Stimulated activated CD4-positive, alpha-beta T cell treated with anti-CD3 and anti-CD28 coated beads, Interleukin-12 subunit alpha, Interleukin-12 subunit beta, amount 100 ng/mL, for 4 hours (primary cell): ENCODE measurements at regions not wholly inside any gene's neighbourhood (a gene's known extent, or its start where the extent isn't known, plus 50 kb on each side); places are given as distances from the start of the nearest gene placed in this dataset.

Source experiments
- DNase-seq: peaks from one replicate; pipeline ENCODE4 v3.0.0-alpha.2; 2020

DNA sequence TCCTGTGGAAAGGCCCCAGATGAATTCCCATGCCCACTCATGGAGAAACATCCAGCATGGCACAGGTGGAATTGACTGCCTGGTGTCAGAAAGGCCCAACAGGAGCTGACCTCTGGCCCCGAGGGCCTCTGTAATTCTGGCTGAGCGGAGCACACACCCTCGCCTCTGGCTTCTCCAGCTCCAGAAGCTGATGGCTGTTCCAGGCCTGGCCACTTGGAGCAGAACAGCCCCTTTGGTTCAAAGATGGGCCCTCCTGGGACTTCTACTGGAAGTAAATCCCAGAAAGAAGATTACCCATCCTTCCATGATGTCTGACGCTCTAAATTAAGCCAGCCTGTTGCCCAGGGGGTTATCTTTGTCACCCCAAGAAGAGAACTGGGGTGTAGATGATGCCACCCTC, 275.1 kb upstream of the CDH4 start:
- DNase-seq = no peak

DNA sequence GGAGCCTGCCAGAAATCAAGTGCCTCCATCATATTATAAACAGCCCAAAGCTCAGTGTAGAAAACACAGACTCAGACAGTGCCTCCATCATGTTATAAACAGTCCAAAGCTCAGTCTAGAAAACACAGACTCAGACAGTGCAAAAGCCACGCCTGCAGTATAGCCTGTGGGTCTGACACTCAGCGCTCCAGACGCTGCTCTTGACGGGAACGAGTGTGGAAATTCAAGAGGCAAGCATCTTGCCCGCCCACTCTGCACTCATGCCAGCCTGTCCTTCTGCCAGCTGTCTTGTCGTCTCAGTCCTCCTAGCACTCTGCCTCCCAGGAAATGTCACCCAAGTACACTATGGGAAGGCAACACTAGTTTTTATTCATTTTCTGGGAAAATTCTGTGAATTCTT, 274.2 kb upstream of the CDH4 start:
- no peak for DNase-seq

DNA sequence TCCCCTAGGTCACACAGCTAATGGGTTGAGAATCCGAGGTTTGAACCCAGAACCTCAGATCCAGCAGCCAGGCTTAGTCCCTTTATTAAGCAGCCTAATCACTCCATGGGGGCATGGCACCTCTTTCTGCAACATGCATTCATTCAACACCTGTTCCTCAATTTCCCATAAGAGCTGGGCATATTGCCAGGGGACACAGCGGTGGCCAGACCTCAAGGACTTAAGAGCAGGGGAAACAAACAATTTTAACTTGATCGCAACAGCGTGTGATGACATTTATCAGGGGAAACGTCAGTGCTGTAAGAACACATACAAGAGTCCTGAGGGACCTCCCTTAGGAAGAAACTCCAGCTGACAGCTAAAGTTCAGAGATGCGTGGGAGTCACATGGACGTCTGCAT, 267.4 kb upstream of the CDH4 start:
- no peak for DNase-seq

DNA sequence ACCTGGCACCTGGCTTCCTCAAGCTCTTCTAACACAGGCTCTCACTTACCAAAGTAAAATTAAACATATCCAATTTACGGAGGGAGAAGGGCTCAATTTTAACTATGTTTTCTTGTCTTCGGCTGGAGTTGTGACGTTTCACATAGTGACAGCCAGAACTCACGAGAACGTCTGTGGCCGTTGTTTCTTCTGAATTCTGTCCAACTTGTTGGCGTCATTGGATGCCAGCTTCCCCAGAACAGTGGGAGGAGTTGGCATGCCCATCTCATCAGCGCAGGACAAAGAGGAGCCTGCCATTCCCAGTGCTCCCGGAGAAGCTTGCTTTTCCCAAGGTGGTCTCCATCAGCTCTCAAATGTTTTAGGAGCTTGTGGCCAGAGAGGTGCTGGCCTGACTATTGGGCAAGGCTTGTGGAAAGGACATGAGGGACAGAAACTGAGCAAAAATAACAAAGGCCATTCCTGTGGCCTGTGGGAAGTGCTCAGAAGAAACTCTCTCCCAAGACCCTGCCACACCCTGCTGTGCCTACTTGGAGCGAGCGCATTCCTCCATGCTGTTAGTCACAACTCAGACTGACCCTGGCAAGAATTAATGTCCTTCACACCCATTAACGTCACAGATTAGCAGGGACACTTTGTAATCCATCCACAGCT, 265.4 kb upstream of the CDH4 start:
- no peak for DNase-seq

DNA sequence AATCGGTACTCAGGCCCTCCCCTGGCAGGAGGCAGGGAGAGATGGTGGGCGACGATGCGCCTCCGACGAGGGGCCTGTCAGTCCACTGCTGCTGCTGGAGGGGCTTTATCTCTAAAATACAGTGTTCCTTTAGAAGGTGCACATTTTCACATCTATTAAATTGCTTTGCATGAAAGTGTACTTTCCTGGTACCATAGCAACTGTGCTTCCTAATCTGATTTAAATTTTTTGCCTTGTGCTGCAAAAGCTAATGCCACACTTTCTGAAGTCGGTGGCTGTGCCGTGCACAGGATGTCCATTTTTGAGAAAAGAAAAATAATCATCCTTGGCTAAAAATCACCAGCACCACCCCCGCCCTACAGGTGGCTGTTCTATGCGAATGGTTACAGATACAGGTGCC, 262.0 kb upstream of the CDH4 start:
- DNase-seq = no peak

DNA sequence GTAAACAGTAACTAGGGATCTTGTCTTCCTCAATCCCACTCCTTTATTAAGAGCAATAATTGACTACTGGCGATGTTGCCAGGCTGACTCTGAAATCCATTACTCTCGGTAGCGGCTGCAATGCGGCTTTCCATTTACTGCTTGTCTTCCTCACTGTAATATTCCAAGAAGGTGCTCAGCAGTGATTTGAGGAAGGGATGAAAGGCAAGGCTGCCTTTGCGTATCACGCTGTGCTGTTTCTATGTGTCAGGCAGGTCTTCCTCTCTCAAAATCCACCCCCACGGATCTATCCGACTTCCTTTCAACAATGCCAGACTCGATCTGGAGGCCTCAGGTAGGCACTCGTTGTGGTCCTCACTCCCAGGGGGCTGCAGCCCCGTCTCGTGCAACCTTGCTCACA, 261.4 kb upstream of the CDH4 start:
- no peak for DNase-seq

DNA sequence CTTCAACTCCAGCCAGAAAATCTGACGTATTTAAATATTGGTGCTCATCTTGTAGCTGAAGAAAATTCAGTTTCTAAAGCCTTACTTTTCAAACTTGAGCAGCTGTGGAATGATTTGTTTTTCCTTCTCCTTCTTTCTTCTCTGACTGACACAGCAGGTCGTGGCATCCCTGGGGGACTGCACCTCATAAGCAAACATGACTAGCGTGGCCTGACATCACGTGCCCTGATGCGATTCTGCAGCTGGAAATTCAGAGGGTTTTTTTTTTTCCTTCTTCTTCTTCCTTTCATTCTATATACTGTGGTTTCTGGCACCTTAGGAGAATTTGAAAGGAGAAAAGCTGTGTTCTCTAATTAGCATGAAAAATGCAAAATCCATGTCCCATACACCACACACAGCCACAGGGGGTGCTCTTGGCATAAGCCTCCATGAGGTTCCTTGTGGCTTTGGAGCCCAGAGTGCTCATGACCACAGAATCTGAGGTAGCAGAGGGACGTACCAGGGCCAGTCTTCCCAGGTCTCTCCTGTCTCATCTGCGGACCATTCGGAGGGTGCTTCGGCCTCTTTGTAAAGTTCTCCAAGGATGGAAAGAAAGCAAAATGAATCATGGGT, 258.5 kb upstream of the CDH4 start:
- DNase-seq = no peak

DNA sequence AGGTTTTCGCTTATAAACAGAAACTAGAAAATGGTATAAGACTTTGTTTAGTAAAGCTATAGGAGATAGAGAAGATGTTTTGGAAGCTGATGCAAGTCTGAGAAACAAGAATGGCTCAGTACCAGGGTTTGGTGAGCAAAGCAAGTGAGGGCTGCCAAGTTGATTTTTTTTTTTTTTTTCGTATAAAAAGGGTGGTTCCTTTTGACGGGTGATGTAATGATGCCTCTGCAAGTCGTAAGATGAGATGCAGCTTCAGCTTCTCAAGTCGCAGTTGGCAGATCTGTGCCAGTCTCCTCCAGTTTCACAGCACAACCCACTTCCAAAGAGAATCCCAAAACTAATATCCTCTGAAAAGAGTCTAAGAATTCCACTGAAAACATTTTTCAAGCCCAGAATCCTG, 252.8 kb upstream of the CDH4 start:
- no peak for DNase-seq

DNA sequence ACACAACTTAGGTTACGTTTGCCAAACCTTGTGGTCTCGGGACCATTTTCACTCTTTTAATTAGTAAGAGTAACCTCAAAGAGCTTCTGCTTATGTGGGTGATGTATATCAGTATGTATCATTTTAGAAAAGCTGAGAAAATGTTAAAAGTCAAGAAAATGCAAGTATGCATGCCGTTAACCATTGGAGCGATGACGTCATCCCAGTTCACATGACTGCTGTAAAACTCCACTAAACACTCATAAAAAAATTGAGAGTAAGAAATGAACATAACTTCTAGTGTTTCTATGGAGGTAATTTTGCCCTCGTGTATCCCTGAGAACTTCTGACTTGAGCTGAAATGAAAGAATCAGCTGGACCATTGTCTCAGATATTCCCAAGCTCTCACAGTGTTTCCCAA, 250.0 kb upstream of the CDH4 start:
- no peak for DNase-seq

DNA sequence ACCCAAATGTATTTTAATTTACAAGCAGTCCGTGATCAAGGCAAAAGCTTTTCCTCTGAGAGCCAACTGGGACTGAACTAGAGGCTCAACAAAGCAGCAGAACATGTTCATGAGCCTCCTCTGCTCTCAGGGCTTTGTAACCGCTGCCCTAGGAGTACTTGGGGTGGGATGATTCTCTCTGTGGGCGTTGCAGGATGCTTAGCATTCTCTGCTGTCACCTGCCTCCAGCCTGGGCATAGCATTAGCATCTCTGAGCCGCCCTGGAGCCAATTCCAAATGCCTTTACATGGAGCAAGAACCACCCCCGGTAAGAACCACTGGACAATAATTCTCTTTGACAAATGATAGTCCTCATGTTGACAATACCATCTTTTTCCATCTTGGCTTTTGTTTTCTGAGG, 237.6 kb upstream of the CDH4 start:
- DNase-seq = no peak

DNA sequence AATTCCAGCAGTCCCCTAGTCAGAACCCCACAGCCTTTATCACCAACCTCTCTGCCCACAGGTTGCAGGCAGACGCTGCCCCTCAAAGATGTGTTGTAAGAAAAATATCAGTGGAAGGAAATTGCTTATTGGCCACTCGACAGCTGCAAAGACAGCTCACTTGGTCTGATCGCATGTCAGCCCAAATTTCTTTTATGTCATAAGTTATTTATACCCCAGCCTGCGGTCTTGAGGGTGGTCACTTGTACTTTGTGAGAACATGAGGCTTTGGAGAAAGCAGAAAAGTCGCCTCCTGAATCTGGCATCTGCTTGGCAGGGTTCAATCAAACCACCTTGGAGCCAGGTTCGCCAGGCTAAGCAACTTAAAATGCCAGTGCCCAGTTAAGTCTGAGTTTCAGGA, 236.5 kb upstream of the CDH4 start:
- DNase-seq = no peak

DNA sequence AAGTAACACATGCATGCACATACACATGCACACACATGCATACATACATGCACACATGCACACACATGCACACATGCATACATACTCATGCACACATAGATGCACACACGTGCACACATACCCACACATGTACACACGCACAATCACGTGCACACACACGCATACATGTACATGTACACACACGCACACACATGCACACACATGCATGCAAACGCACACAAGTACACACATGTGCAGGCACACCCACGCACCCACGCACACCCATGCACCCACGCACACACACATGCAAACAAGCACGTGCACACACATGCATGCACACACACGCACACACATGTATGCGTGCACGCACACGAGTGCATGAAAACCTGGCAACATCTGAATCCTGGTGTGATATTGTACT, 232.7 kb upstream of the CDH4 start:
- DNase-seq = no peak

DNA sequence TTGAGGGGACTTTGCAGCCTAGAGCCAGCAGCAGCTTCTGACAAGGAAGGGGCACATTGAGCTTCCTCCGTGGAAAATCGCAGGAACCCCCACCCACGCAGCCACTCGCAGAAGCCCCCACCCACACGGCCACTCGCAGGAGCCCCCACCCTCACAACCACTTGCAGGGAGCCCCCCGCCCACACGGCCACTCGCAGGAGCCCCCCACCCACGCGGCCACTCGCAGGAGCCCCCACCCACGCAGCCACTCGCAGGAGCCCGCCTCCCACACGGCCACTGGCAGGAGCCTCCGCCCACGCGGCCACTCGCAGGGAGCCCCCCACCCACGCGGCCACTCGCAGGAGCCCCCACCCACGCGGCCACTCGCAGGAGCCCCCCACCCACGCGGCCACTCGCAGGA, 228.4 kb upstream of the CDH4 start:
- DNase-seq = no peak

DNA sequence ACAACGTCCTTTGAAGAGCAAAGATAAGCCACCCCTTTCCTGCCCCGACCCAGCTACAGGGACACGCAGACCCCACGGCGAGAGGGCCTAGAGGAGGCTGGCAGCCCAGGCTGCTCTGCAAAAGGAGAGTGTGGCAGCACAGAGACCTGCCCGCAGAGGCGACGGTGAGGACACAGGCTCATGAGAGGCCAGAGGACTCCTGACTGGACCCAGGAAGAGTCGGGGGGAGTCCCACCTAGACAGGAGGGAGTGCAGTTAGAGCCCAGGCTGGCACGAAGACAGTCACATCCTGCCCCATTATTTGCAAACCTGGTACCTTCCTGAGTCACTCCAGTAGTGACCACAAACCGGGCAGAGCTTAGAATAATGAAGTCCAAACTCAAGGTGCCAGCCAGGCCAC, 227.7 kb upstream of the CDH4 start:
- DNase-seq = no peak

DNA sequence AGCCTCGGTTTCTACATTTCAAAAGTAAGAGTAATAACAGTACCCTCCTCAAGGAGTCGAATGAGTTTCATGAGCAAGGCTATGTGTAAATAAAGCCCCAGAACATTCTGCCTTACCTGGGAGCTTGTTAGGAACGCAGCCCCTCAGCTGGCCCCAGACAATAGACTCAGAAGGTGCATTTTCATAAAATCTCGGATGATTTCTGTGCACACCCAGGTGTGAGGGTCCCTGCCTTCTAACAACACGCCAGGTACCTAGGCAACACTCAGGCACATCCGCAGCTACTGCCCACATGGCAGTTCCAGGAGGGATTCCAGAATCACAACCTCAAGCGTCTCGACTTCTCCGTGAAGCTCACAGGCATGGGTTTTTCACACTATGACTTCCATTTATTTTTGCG, 226.5 kb upstream of the CDH4 start:
- DNase-seq = no peak

DNA sequence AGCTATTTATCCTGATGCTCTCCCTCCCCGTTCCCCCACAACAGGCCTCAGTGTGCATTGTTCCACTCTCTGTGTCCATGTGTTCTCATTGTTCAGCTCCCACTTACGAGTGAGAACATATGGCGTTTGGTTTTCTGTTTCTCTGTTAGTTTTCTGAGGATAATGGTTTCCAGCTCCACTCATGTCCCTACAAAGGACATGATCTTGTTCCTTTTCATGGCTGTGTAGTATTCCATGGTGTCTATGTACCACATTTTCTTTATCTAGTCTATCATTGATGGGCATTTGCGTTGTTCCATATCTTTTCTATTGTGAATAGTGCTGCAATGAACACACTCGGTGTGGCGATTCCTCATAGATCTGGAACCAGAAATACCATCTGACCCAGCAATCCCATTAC, 225.9 kb upstream of the CDH4 start:
- DNase-seq = no peak

DNA sequence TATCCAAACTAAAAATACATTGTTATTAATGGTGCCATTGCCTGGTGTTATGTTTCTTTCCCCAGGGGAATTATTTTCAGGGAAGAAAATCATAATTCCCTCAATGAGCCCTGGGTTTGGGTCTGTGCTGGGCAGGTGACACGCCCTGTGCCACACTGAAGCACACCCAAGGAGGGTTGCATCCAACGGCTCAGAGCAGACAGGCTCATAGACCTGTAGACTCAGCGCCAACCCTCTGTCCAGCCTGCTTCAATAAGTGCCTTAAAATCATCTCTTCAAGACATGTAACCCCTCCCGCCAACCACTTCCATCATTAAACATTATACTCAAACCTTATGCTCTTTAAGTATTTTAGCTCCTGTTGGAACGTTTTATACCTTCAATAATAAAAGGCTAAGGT, 225.3 kb upstream of the CDH4 start:
- no peak for DNase-seq

DNA sequence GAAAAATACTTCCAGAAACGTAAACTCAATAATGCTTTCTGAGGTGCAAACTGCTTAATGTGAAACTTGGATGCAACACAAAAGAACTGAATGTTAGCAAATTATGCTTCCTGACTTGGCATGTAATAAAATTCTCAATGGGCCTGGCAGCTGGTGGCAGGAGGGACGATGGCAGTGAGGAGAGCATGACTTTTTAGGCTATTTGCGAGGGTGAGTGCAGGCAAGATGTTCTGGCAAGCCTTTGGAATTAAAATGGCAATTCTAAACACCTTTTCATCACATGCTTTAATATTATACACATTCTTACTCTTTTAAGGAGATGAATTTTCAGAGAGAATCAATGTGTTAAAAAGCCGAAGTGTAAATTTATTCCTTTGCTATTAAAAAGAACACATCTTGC, 224.8 kb upstream of the CDH4 start:
- DNase-seq = no peak

DNA sequence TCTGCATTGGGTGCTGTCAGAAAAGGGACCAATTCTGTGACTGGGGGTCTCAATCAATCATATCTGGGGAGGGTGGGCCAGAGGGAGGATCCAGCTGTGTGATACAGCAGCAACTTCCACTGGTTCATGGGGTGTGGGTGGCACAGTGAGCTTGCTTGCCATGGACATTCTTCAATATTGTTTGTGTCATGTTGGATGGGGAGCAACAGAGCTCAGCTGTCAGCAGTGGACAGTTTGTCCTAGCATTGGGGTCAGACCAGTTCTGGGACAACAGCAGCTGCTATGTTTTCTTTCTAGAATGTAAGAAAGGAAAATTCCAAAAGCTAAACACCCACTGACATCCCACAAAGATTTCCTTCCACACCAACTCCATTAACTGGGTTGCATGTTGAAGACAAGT, 221.9 kb upstream of the CDH4 start:
- no peak for DNase-seq

DNA sequence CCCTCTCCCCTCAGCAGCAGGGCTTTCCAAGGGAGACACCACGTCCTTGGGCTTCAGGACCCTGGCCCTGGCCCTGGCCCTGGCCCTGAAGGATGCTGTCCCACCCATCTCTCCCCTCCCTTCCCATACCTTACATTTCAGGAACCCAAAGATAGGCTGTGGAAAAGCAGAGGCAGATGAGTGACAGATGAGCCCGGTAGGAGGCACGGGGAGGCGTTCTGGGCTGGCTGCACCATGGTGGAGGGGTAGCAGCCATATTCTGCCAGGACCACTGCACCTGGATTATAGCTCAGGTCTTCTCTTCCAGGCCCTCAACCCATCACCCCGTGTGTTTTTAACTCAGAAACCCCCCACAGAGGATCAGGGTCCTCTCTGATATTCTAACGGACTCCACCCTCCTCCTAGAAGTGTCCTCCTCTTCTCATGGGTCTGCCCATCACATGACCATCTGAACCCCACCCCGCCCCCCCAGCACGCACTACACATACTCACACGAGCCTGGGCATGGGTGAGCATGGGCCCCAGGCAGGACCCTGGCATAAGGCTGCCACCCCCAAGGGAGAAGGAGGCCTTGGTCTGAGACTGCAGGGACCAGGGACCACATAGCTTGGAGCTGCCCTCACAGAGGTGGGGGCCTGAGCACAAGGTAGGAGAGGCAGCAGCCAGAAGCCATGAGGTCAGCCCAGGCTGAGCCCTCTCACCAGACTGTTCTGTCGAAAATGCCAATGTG, 220.8 kb upstream of the CDH4 start:
- DNase-seq = no peak

DNA sequence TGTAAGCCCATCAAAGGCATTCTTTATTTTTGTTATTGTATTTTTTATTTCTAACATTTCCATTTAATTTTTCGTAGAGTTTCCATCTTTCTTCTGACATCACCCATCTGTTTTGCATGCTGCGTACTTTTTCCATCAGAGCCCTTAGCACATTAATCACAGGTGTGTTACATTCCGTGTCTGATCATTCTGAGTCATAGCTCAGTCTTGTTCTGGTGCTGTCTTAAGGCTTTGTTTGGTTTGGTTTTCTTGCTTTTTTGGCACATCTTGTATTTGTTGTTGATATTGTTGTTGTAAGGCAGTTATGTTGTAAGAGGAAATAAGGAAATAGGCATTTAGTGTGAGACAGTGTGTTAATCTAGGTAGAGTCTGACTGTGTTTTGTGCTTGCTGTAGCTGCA, 214.6 kb upstream of the CDH4 start:
- DNase-seq = no peak

DNA sequence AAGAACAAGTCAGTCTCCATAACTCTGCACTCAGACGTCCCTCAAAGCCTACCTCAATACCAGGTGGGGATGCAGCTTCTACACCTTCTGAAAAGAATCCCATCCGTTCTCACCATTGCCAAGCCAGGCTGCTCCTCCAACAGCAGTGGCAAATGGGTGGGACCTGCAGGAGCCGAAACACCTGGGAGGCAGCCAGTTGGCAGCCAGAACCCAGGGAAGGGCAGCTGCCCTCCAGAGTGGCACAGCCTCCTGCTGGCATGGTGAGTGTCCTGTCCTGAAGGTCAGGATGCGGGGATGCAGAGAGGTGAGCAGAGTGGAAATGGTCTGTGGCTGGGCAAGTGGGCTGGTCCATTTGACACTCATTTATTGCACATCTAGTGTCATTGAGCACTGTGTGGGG, 210.6 kb upstream of the CDH4 start:
- DNase-seq = no peak

DNA sequence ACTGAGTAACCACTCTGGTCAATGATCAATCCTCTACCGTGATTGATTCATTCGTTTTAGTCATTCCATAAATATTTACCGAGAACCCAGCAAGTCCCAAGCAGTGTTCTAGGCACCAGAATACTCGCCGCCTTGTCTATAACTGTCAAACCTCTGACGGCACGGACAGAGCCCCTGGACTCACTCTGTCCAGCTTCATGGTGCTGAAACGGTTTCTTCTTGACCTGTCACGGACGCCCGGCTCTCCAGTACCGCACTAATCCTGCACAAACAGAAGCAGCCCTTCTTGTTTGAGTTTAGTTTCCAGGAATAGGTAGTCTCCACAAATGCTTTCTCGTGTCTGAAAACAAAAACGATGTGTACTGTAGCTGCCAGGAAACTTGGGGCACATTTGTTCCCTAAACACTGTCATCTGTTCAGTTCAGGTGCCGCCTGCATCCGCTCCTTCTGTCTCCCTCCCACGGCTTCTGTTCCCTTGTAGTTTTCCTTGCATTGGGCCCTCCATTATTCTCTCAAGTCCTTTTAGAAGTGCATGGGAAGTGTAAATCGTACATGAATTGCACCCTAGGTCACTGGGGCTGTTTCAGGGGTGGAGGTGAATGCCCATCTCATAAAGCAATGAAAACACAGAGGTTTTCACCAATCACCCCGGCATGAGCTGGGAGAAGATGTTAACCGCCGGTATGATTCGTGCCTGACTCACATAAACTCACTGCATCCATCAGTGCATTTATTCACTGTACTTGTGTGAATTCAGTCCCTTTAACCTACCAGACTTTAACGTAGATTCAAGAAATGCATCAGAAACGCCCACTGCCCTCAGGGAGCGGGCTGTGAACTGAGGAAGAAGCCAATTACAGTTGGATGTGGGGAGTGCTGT, 209.3 kb upstream of the CDH4 start:
- no peak for DNase-seq

DNA sequence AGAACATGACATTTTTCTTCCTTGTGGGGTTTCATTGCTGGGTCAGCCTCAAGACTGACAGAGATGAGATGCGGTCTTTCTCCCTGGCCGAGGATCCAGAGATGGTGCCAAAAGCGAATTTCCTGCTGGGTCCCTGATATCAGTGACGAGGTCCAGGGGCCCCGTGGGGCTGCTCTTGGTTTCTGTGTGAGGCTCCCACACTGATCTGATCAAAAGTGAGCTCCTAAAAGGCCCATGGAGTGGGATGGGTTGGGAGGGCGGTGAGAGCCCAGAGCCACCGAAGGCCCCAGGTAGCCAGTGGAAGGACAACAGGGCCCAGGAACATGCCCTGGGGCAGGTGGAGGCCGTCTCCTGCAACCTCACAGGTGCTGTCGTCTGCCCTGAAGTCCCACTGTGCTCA, 208.4 kb upstream of the CDH4 start:
- no peak for DNase-seq
